GM21381 (cell line): ENCODE measurements at regions not wholly inside any gene's neighbourhood (a gene's known extent, or its start where the extent isn't known, plus 50 kb on each side); places are given as distances from the start of the nearest gene placed in this dataset.
"Not testable (repeated sequence)": the region's sequence is repeated elsewhere in the genome, so short reads cannot be mapped to it uniquely, and the experiment has no call there.

Source experiments
- ATAC-seq: cut with Tn5 transposase; IDR thresholded peaks from one replicate; pipeline ENCODE4 v1.9.1; 2021; ENCODE audit warnings: mild to moderate bottlenecking, moderate library complexity; ENCODE audit not compliant: unreplicated experiment

DNA sequence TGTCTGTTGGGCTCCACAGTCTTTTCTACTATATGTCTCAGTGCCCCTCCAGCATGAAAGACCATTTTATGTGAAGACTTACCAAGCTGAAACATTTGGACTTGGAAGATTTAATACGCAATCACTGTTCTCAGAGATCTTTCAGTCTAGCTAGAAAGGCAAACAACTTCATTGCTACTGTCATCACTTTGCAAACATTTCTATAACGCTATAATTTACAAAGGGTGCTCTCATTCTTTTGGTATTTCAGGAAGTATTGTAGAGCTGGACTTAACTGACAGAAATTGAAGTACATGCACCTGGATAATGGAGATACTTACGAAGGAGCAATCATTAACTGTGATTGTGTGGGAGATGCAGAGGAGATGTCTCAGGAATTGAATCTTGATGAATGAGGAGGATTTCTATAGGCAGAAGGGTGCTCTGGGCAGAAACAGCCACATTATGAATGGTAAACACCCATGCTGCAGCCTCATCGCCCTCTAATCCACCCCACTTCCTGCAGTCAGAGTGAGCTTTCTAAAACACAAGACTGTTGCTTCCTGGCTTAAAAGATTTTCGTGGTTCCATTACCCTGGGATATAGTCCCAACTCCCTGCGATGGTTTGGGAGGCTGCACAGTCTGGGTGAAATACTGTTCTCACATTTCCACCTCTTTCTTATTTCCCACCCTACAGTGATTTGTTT lies 75.1 kb upstream of the GNG12 start:
- ATAC-seq: no peak

DNA sequence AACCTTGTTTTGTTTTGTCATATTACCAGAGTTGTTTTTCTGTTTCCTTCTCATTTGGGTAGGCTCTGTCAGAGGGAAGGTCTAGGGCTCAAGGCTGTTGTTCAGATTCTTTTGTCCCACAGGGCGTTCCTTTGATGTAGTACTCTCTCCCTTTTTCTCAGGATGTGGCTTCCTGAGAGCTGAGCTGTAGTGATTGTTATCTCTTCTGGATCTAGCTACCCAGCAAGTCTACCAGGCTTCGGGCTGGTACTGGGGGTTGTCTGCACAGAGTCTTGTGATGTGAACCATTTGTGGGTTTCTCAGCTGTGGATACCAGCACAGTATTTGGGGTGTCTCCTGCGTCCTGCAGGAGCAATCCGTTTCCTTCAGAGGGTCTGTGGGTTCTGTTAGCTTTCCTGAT lies 74.2 kb upstream of the GNG12 start:
- not testable (repeated sequence) for ATAC-seq

DNA sequence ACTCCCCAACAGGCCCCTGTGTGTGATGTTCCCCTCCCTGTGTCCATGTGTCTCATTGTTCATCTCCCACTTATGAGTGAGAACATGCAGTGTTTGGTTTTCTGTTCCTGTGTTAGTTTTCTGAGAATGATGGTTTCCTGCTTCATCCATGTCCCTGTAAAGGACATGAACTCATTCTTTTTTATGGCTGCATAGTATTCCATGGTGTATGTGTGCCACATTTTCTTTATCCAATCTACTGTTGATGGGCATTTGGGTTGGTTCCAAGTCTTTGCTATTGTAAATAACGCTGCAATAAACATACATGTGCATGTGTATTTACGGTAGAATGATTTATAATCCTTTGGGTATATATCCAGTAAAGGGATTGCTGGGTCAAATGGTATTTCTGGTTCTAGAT lies 72.7 kb upstream of the GNG12 start:
- ATAC-seq: not testable (repeated sequence)

DNA sequence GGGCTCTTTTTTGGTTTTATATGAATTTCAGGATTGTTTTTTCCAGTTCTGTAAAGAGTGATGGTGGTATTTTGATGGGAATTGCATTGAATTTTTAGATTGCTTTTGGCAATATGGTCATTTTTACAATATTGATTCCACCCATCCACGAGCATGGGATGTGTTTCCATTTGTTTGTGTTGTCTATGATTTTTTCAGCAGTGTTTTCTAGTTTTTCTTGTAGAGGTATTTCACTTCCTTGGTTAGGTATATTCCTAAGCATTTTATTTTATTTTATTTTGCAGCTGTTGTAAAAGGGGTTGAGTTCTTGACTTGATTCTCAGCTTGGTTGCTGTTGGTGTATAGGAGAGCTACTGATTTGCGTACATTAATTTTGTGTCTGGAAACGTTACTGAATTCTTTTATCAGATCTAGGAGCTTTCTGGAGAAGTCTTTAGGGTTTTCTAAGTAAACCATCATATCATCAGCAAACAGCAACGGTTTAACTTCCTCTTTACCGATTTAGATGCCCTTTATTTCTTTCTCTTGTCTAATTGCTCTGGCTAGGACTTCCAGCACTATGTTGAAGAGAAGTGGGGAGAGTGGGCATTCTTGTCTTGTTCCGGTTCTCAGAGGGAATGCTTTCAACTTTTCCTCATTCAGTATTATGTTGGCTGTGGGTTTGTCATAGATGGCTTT lies 69.4 kb upstream of the GNG12 start:
- ATAC-seq: not testable (repeated sequence)

DNA sequence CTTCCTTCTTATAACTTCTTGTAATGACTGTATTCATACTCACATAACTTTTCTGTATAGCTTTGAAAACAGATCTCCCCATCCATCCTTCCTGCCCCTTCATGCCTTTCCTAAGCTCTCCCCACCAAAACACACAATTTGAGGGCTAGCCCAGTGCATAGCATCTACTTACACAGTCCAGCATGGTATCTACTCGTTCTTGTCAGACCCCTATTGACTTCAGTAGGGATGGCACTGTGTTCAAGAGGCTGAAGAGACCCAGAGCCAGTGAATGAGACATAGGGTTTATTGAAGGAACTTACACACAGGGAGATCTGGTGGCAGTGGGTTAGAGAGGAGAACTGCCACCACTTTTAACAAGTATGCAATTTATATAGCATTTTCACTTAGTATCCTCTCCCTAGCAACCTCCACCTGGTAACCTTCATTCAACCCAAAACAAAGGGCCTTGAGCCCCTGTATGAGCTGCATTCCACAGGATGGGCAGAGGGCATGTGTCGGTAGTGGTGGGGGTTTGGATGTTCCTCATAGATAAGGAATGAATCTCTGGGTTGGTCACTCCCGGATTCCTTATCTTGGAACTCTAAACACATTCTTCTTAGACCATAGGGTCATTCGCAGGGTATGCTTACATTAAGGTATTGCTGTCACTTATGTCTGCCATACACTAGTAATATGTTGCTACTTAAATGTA lies 64.9 kb upstream of the GNG12 start:
- ATAC-seq: no peak

DNA sequence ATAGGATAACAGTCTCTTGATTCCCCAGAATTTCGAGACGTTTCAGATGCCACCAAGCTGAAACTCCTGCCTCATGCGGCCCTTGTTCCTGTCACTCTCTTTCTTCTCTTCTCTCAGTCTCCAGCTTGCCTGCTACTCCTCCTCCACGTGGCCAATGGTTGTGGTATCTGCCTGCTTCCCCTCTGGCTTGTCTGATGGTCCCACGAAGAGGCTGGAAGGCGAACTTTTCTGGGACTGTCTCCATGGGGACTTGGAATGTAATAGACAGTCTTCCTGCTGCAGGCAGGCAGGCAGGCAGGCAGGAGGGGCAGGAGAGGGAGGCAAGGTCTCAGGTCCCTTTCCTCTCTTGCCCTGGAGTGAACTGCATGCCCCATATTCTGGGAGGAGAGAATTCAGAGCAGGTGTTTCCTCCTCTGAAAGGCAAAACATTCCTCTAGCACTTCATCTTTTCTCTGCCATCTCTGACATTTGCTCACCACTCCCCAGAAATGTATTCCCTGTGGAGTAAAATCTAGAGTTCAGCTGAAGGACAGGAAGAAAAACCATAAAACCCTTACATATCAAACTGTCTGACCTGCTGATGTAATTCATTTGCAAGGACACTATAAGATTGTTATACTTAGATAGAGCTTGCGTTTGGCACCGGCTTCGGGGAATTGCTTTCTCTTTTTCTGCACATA lies 64.1 kb upstream of the GNG12 start:
- no peak for ATAC-seq

DNA sequence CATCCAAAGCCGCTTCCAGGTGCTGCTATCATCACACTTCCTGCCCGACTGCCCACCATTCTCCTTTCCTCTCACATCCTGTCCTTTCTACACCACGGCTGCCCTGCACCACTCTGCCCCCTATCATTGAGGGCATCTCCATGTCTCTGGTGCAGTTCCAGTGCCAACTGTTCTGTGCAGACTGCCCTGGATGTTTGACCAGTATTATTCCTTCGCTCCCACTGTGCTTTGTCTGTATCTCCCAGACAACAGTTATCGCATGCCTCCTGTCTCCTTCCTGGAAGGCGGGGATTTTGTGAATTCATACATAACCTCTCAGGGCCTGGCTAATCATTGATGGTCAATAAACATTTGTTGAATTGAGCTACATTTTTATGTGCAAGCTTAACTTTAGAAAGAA lies 63.6 kb upstream of the GNG12 start:
- no peak for ATAC-seq

DNA sequence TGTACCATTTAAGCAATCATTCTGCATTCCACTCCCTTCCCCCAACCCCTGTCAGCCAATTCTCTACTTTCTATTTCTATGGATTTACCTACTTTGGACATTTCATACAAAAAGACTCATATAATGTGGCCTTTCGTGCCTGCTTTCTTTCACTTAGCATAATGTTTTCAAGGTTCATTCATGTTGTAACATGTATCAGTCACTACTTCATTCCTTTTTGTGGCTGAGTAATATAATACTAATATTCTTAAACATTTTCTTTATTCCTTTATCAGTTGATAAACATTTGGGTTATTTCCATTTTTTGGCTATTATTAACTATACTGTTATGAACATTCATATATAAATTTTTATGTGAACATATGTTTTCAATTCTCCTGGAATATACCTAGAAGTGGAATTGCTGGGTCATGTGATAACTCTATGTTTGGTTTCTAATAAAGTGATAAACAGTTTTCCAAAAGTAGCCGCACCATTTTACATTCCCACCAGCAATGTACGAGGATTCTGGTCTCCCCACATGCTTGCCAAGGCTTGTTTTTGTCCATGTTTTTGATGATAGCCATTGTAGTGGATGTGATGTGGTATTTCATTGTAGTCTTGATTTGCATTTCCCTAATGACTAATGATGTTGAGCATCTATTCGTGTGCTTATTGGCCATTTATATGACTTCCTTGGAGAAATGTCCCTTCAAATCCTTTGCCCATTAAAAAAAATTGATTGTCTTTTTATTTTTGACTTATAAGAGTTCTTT lies 61.9 kb upstream of the GNG12 start:
- ATAC-seq: no peak

DNA sequence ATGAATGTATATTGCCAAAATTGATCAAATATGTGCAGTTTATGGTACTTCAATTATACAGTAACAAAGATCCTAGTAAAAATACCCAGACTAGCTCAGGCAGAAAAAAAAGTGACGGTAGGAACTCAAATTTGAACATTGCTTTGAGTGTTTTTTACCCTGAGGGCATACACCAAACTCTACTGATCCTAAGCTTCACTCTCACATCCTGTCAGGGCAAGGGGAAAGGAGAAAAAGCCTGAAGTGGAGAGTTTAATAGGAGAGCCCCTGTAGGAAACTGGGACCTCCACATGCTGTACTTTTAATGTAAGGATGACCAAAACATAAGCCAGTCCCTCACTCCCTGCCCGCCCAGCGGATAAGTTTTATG lies 59.8 kb upstream of the GNG12 start:
- ATAC-seq: no peak

DNA sequence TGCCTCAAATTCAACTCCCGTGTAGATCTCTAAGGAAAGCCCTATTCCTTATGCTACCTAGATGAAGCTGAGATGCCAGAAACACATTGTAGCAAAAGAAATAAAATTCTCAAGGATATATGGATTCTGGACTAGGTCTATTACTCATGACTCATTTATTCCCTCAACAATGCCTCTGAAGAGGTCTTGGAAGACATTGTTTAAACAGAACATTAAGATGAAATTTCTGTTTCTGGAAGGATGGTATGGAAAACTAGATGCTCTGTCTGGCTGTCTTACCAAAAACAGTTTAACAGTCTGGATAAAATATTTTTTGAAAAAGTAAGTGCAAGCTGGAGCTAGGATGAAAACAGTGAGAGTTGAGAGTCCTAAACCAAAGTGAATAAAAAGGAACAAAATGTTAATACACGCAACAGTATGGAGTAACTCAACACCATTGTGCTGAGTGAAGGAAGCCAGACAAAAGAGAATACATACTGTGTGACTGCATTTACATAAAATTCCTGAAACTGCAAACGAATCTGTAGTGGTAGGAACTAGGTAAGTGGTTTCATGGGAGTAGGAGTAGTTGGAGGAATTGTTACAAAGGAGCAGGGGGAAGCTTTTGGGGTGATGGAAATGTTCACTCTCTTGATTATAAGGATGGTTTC lies 59.3 kb upstream of the GNG12 start:
- ATAC-seq: no peak

DNA sequence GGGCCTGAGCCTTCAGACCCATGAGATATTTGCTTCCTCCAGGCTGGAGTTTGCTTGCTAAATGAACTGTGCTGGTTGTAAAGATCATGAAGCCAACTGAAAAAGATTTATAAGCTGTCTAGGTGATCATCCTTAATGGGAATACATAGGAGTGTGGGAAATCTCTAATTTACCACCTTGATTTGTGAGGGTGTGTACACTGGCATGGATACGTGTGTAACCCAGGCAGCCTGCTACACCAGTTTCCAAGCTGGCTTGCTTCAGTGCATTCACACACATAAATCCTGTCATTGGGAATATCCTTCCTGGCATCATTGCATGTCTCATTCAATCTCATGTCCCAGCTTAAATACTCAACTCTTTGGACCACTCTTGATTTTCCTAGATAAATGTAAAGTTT lies 57.6 kb upstream of the GNG12 start:
- ATAC-seq: no peak

DNA sequence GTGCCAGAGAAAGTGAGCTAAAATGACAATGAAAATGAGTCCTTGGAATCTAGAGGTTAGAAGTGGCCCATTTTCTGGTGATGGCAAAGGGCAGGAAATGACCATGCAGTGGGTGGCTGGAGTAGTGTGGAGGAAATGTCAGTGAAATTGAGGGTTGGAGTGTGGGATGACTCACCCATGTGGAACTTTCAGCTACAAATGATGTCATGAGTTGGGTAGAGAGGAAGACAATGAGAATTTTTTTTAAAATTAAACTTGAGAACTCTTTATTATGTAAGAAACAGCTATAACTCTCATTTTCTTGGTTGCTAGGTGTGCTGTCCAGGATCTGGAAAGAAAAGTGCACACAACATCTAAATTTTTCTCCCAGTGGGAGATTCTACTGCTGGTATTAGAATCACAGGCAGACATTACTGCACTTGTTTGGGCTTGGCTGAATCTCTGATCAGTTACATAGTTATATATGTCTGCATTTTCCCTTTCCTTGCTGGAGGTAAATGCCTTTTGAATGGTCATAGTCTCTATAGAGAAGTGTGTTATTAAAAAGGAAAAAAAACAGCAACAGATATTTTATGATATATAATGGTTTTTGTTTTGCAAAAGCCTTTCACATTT lies 56.8 kb upstream of the GNG12 start:
- peak; percentile 63 for ATAC-seq

DNA sequence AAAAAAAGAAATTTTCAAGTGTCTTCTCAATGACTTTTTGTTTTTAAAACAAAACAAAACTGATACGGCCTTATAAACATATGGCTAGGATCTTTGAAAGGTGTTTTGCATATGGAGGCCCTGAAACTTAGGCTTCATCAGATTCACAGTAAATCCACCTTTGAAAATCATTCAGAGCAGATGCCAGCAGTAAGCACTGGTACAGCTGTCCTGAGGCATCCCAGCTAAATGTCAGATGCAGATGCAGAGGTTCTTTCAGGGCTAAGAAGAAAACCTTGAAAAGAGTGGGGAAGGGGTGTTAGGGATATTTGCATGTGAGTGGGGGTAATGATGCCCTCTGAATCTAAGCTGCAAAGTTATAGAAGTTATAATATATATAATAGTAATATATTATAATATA lies 56.2 kb upstream of the GNG12 start:
- ATAC-seq: no peak

DNA sequence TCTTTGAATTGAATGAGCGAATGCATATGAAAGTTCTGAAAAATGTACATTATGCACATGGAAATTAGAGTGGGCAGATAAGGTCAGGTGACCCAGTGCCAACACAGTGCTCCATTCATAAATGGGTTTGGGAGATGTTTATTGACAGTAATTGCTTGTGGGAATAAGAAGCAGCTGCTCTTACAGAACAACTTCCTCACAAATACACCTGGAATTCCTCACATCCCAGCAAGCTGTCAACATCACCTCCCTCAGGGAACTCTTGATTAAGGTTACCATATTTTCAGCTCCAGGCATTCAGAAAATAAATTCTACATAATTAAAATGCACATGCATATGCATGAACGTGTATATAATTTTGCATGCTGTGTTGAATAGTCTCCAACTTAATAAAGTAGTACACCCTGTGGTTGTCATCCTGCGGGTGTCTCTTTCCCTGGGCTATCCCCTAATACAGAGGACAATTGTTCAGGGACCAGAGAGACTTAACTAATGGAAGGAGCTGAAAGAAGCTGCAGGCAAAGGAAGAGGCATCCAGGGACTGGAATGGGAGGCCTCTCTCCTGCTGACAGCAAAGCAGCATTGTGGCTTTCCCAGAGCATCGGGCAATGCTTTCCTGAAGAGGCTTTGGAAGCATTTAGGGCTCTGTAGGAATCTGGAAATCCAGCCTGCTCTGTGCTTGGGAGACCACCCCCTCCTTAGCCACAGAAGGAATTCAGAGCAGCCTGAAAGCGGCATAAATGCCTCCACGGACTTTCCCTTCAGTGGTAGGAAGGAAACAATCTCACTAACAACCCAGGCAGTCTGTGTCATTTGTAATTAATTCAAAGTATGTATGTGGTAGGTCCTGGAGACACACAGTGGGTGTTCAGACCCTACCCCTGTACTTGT lies 55.2 kb upstream of the GNG12 start:
- no peak for ATAC-seq

DNA sequence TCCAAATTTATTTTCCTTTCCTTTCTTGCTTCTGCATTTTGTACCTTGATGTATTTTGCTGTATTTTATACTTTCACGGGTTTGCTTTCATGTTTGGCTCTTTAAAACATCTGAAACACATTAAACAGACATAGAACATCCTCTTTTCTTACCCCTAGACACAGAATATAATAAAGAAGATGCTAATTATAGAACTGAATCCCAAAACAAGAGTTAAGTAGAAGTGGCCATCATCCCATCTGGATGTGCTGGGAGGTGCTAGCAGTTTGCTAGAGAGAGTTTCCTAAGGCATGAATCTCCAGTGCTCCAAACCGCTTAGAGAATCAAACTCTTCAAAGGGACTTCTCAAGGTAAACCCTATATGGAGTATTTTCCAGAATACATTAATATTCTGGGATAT lies 53.9 kb upstream of the GNG12 start:
- ATAC-seq: no peak

DNA sequence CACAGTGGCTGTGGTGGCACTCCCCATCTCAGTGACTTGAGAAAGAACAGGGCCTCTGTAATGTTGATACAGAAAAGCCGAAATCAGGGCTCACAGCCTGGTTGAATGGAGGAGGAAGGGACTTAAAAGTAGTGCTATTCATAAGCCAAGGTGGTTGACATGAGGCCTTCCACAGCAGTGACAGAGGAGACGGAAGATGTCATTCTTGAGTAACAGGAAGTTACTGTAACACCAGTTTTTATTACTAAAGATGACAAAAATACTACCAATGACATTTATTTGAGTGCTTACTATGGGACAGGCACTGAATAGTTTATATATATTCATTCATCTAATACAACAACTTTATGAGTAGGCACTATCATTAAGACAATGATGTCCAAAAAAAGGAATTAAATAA lies 52.8 kb upstream of the GNG12 start:
- no peak for ATAC-seq

DNA sequence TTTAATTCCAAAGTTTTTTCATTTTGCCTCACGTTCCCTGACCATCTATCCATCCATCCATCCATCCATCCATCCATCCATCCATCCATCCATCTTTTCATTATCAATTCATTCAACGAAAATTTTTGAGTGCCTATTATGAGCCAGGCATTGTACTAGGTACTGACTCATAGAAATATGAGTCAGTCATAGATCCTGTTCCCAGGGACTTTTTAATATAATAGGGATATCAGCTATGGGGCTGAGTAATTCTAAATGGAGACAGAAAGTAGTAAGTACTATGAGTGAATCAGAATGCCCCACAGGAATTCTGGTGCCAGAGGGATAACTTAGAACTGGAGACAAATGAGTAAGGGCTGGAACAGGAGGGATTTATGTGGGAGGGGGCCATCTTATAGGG lies 49.8 kb upstream of the GNG12 start:
- ATAC-seq: no peak
